ENCODE measurements at regions not wholly inside any gene's neighbourhood (a gene's known extent, or its start where the extent isn't known, plus 50 kb on each side); places are given as distances from the start of the nearest gene placed in this dataset.

- no TSS peak for BruUV-seq (replicated peaks)
- Histone ChIP-seq H3K9me1 (replicated peaks; ENCODE audit: control insufficient read depth, extremely low read depth, insufficient read depth, low read length) (no peaks in the 10 kb centered on the region), H3K36me3 (ENCODE audit: control insufficient read depth in 2 of 2, extremely low read depth in 1 of 2, insufficient read depth in 2 of 2, low read length in 2 of 2) (no peaks in the 10 kb centered on the region), H3K27ac (ENCODE audit: insufficient read depth, low read depth, low read length) (no peak overlapping the region), H3K27me3 (ENCODE audit: control insufficient read depth in 2 of 2, insufficient read depth in 2 of 2, low read length in 2 of 2) (no peaks in the 10 kb centered on the region), H3K4me1 (ENCODE audit: control insufficient read depth, extremely low read depth, insufficient read depth, low read length) (no peaks in the 10 kb centered on the region), H3K9me3 (replicated peaks; ENCODE audit: control insufficient read depth, insufficient read depth, low read length) (no peaks in the 10 kb centered on the region), H3K4me3 (replicated peaks in 1 of 3; ENCODE audit: insufficient read depth in 1 of 3, low read depth in 1 of 3, low read length in 3 of 3) (no peak overlapping the region), H3K4me2 (ENCODE audit: insufficient read depth, low read length) (no peak overlapping the region), H3K79me2 (ENCODE audit: control insufficient read depth, insufficient read depth, low read length) (no peaks in the 10 kb centered on the region), H3K9ac (replicated peaks; ENCODE audit: extremely low read depth, insufficient read depth, low read length) (no peak overlapping the region), H4K20me1 (replicated peaks; ENCODE audit: control insufficient read depth, extremely low read depth, insufficient read depth, low read length) (no peaks in the 10 kb centered on the region), H2AFZ (ENCODE audit: low read depth, low read length) (no peak overlapping the region)
- intact Hi-C loops (cut with micrococcal nuclease): no loop called here
- DNase-seq (ENCODE audit: low read depth, low spot score) (no peak), FAIRE-seq (no peak)
- ChIA-PET POLR2A (no interaction called here), CTCF (interaction anchor here (0.7 to 1.3 kb wide), 2 partner anchors 16 to 110 kb away, joined by 3 to 4 read pairs; no protein-coding TSS in a partner anchor)
- no peak for TF ChIP-seq POLR2AphosphoS5 (IDR thresholded peaks at IDR 0.05; ENCODE audit: insufficient read depth, low read depth, low read length)
- TF ChIP-seq POLR2A (IDR thresholded peaks at IDR 0.05; ENCODE audit: low read depth, low read length): no peak
- dilution Hi-C loops (cut with MboI; ENCODE audit: extremely low pct_ligation_motif_present, low sequenced_read_pairs): no loop called here
These were observed 67.1 kb downstream of the RMI2 start for GRCh38 chr16:11412175-11412904.

- H3K4me1 ChIP-seq (ENCODE audit: control insufficient read depth, extremely low read depth, insufficient read depth, low read length): no peaks in the 10 kb centered on the region
- H3K4me3 ChIP-seq (replicated peaks in 1 of 3; ENCODE audit: insufficient read depth in 1 of 3, low read depth in 1 of 3, low read length in 3 of 3): no peak overlapping the region
- dilution Hi-C loops (cut with MboI; ENCODE audit: extremely low pct_ligation_motif_present, low sequenced_read_pairs) (no loop called here), intact Hi-C loops (cut with micrococcal nuclease) (no loop called here)
- no peaks in the 10 kb centered on the region for H3K27me3 ChIP-seq (ENCODE audit: control insufficient read depth in 2 of 2, insufficient read depth in 2 of 2, low read length in 2 of 2)
- no peak overlapping the region for H3K4me2 ChIP-seq (ENCODE audit: insufficient read depth, low read length)
- no peak overlapping the region for H2AFZ ChIP-seq (ENCODE audit: low read depth, low read length)
- H4K20me1 ChIP-seq (replicated peaks; ENCODE audit: control insufficient read depth, extremely low read depth, insufficient read depth, low read length): no peaks in the 10 kb centered on the region
- no peak overlapping the region for H3K27ac ChIP-seq (ENCODE audit: insufficient read depth, low read depth, low read length)
- no peak for TF ChIP-seq GATA2 (IDR thresholded peaks at IDR 0.05; ENCODE audit: insufficient read depth, insufficient read length, low read depth, low read length)
- TF ChIP-seq POLR2A (IDR thresholded peaks at IDR 0.05; ENCODE audit: low read depth, low read length): no peak
- no peak for TF ChIP-seq MAX (IDR thresholded peaks at IDR 0.05; ENCODE audit: insufficient read depth, insufficient read length)
- no peak for TF ChIP-seq JUN (IDR thresholded peaks at IDR 0.05; ENCODE audit: borderline replicate concordance, insufficient read depth, insufficient read length, low read depth)
- no peak for TF ChIP-seq CTCF (IDR thresholded peaks at IDR 0.05; ENCODE audit: extremely low read depth in 1 of 2, insufficient read depth in 1 of 2, low read depth in 1 of 2, low read length in 2 of 2)
- TF ChIP-seq FOS (IDR thresholded peaks at IDR 0.05; ENCODE audit: borderline replicate concordance, insufficient read depth, low read length): no peak
- TF ChIP-seq POLR2AphosphoS5 (IDR thresholded peaks at IDR 0.05; ENCODE audit: insufficient read depth, low read depth, low read length): no peak
- no peak for TF ChIP-seq MYC (IDR thresholded peaks at IDR 0.05; ENCODE audit: low read depth, low read length)
- no peak for TF ChIP-seq EZH2 (IDR thresholded peaks at IDR 0.05; ENCODE audit: borderline replicate concordance, low read depth, low read length, severe bottlenecking)
- ChIA-PET POLR2A (no interaction called here), CTCF (interaction anchor here (0.7 kb wide), 1 partner anchor 17 kb away, joined by 3 read pairs; no protein-coding TSS in a partner anchor)
- H3K36me3 ChIP-seq (ENCODE audit: control insufficient read depth in 2 of 2, extremely low read depth in 1 of 2, insufficient read depth in 2 of 2, low read length in 2 of 2): no peaks in the 10 kb centered on the region
- FAIRE-seq: no peak
- no peak overlapping the region for H3K9ac ChIP-seq (replicated peaks; ENCODE audit: extremely low read depth, insufficient read depth, low read length)
- H3K79me2 ChIP-seq (ENCODE audit: control insufficient read depth, insufficient read depth, low read length): no peaks in the 10 kb centered on the region
- H3K9me1 ChIP-seq (replicated peaks; ENCODE audit: control insufficient read depth, extremely low read depth, insufficient read depth, low read length): no peaks in the 10 kb centered on the region
- no peak for DNase-seq (ENCODE audit: low read depth, low spot score)
- BruUV-seq (replicated peaks): no TSS peak
- no peaks in the 10 kb centered on the region for H3K9me3 ChIP-seq (replicated peaks; ENCODE audit: control insufficient read depth, insufficient read depth, low read length)
These were observed 68.0 kb downstream of the RMI2 start for GRCh38 chr16:11412965-11413887.
